NCI-H2227 (cell line): ENCODE measurements at regions not wholly inside any gene's neighbourhood (a gene's known extent, or its start where the extent isn't known, plus 50 kb on each side); places are given as distances from the start of the nearest gene placed in this dataset.
"Not testable (repeated sequence)": the region's sequence is repeated elsewhere in the genome, so short reads cannot be mapped to it uniquely, and the experiment has no call there.

Experiments used
- DNase-seq: peaks from one replicate; lab custom pipeline; 2025; ENCODE audit not compliant: unreplicated experiment; lab: John Stamatoyannopoulos, UW

DNA sequence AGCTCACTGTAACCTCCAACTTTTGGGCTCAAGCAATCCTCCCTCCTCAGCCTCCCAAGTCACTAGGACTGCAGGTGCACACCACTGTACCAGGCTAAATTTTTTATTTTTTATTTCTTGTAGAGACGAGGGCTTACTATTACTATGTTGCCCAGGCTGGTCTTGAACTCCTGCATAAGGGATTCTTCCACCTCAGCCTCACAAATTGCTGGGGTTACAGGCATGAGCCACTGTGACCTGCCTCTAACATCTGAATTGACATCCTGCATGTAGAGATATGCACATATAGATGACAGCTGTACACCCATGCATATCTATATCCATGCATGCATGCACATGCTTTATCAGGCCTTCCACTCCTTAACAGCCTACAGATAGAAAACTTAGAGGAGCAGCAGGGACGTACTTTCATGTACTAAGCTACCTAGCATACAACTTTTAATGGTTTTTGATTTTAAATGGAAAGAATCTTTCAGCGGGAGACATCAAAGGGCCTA is 740.9 kb upstream of the TPTE start:
- no peak for DNase-seq

DNA sequence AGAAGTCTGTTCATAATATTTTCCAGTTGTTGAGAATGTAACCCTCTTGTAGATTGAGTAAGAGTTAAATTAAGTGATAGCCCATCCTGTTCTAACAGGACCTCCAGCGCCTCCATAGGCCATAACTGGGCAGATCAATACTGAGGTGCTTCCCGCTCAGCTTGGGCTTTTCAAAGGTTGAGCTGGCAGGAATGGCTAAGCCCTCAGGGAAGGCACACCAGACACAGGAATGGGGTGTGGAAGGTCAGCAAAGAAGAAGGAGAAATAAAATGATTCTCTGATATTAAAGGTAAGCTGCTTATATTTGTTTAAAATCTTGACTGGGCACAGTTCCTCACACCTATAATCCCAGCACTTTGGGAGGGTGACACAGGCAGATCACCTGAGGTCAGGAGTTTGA is 737.8 kb upstream of the TPTE start:
- DNase-seq: not testable (repeated sequence)

DNA sequence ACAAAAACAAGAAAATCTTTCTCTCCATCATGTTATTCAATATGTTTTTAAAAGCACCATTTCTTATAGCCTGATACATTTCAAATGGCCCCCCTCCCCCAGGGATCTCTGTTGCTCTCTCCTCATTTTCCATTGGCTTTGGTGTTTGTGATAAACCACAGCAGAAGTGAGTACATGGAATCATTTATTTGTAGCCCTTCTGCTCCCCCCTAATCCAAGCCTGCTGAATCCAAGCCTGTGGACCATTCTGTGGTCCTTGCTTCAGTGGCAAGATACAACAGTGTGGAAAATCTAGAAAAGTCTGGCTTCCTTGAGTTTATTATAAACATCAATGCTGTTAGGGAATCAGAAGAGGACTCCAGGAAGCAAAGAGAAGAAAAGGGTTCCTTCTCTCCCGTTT is 737.2 kb upstream of the TPTE start:
- DNase-seq: not testable (repeated sequence)

DNA sequence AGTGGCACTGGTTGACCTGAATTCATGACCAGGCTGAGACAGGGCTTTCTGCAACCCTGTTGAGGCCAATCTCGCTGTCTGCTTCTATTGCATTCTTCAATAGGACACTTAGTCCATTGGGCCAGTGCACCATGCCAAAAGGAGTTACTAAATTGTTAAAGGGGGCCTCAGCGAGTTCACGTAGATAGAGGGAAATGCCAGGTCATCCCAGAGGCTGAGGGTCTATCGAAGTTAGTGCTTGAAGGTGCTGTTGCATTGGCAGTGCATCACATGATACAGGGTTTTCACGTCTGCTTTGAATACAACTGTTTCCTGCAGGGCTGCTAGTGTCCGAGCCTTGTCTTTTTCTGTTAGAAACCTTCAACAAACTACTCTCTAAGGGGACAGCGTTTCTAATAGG is 735.3 kb upstream of the TPTE start:
- DNase-seq: not testable (repeated sequence)

DNA sequence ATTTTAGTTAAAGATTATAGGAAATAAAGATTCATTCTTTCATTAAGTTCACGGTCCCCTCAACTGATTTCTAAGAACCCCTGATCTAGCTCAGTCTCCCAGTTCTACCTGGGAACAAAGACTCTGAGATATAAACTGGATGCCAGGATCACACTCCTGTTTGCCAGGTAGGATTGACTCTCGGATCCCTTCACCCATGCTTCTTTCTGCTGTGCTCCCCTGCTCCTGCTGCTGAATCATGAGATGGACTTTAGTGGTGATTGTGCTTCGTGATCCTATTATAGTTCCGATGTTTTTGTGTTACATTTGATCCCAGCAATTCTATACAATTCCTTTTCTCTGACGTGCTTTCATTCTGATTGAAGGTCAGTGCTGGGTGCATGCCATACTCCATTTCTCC is 733.1 kb upstream of the TPTE start:
- not testable (repeated sequence) for DNase-seq

DNA sequence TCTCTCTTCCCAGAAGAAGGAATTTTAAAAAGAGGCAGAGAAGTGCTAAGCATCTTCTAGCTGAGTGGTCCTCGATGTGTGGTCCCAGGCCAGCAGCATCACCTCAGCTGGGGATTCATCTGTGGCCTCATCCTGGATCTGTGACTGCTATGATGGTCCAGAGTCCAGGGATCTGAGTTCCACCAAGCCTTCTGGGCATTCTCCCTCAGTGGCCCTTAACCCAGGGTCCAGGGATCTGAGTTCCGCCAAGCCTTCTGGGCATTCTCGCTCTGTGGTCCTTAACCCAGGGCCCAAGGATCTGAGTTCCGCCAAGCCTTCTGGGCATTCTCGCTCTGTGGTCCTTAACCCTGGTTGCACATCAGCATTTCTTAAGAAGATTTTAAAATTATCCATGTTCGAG is 731.0 kb upstream of the TPTE start:
- not testable (repeated sequence) for DNase-seq

DNA sequence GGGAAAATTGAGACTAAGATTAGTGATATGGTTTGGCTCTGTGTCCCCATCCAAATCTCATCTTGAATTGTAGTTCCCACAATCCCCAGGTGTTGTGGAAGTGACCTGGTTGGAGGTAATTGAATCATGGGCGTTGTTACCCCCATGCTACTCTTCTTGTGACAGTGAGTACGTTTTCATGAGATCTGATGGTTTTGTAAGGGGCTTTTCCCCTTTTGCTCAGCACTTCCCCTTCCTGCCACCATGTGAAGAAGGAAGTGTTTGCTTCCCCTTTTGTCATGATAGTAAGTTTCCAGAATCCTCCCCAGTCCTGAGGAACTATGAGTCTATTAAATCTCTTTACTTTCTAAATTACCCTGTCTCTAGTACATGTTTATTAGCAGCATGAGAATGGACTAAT is 729.9 kb upstream of the TPTE start:
- not testable (repeated sequence) for DNase-seq

DNA sequence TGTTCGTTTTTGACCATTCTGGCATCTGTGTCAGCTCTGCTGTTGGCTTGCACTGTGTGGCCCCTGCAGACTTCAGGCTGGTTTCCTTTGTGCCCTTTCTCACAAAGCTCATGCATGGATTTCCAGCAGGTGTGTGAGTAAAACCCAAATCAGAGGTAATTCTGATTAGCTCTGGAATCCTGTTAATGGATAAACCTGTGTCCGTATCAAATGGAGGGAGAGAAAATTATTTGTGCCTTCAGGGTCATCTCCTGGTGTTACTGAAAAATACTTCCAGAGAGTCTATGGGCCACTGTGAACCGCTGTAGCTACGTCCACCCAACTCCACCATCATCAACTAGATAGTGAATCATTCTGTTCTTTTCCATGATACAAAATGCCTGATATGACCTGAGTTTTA is 726.1 kb upstream of the TPTE start:
- DNase-seq: not testable (repeated sequence)

DNA sequence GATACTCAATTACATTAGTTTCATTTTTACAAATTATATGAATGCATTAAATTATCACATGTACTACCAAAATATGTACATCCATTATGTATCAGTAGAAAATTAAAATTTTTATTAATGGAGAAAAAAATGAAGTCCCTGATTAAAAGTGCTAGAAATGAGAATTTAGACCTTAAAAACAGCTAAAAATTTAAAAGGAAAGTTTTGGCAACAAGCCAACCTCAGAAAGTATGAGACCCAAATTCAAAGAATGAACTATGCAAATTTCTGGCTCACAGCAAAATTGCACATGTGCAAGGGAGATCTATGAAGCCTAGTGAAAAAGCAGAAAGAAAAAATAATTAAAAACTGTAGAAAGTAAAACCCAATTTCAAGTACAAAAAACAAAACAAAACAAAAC is 725.1 kb upstream of the TPTE start:
- DNase-seq: not testable (repeated sequence)

DNA sequence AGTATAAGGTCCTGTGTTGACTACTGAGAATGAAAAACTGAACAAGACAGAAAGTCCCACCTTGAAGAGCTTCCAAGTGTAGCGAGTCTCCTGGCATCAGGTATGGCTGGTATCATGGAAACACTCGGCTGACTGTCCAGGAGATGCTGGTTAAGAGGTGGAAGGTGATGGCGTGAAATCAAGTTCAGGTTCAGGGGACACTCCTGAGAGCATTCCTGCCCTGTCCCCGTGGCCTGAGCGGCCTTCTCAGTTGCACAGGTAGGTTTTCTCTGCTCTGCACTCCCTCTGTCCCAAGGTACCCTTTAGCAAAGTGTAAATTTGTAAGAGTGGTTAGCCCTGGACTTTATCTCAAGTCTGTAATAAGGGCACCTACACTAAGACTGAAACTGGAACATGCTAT is 713.7 kb upstream of the TPTE start:
- DNase-seq: not testable (repeated sequence)

DNA sequence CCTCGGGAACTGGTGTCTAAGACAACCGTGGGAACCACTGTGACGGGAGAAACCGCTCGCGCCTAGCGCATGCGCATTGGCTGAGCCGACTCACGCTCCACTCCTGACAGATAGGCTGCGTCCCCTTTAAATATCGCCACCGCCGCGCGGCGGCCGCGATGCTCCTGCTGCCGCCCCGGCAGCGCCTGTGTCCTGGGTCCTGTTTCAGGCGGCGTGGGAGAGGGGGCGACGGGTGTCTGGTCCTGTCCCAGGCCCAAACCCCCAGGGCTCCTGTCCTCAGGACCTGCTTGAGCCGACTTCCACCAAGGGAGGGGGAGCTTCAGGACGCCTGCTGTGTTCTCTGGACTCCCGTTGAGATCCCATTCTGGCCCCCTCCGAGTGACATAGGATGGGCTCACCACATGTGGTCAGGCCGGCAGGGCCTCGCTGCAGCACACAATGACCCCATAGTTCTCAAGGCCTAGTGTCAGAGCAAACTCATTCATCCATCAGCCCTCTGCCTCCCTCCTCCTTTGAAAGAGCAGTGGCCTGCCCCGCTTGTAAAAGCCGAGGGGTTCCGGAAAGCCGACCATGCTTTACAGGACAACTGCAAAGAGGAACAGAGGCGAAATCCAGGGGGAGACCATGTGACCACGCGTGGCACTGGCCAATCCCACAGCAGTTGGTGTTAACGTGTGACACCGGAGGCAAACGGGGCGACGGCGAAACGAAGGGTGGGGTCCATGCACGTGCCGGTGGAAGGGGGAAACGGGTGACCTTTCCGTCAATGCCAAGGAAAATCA is 710.0 kb upstream of the TPTE start:
- not testable (repeated sequence) for DNase-seq

DNA sequence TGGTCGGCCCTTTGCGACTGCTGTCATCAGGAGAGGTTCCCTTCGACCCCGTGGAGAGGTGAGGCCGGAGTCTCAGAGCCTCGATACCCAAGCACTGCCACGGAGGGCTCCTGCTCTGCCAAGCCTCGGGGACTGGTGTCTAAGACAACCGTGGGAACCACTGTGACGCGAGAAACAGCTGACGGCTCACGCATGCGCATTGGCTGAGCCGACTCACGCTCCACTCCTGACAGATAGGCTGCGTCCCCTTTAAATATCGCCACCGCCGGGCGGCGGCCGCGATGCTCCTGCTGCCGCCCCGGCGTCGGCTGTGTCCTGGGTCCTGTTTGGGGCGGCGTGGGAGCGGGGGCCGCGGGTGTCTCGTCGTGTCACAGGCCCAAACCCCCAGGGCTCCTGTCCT is 708.9 kb upstream of the TPTE start:
- not testable (repeated sequence) for DNase-seq

DNA sequence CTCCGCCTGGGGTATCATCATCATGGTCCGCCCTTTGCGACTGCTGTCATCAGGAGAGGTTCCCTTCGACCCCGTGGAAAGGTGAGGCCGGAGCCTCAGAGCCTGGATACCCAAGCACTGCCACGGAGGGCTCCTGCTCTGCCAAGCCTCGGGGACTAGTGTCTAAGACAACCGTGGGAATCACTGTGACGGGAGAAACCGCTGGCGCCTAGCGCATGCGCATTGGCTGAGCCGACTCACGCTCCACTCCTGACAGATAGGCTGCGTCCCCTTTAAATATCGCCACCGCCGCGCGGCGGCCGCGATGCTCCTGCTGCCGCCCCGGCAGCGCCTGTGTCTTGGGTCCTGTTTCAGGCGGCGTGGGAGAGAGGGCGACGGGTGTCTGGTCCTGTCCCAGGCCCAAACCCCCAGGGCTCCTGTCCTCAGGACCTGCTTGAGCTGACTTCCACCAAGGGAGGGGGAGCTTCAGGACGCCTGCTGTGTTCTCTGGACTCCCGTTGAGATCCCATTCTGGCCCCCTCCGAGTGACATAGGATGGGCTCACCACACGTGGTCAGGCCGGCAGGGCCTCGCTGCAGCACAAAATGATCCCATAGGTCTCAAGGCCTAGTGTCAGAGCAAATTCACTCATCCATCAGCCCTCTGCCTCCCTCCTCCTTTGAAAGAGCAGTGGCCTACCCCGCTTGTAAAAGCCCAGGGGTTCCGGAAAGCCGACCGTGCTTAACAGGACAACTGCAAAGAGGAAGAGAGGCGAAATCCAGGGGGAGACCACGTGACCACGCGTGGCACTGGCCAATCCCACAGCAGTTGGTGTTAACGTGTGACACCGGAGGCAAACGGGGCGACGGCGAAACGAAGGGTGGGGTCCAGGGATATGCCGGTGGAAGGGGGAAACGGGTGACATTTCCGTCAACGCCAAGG is 707.2 kb upstream of the TPTE start:
- DNase-seq: not testable (repeated sequence)

DNA sequence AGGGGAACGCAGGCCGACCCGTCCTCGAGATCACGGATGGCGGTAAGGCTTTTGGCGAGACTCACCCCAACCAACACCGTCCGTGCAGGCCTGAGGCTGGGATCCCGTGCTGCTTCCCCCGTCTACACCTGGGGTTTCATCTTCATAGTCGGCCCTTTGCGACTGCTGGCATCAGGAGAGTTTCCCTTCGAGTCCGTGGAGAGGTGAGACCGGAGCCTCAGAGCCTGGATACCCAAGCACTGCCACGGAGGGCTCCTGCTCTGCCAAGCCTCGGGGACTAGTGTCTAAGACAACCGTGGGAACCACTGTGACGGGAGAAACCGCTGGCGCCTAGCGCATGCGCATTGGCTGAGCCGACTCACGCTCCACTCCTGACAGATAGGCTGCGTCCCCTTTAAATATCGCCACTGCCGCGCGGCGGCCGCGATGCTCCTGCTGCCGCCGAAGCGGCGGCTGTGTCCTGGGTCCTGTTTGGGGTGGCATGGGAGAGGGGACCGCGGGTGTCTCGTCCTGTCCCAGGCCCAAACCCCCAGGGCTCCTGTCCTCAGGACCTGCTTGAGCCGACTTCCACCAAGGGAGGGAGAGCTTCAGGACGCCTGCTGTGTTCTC is 706.1 kb upstream of the TPTE start:
- DNase-seq: not testable (repeated sequence)

DNA sequence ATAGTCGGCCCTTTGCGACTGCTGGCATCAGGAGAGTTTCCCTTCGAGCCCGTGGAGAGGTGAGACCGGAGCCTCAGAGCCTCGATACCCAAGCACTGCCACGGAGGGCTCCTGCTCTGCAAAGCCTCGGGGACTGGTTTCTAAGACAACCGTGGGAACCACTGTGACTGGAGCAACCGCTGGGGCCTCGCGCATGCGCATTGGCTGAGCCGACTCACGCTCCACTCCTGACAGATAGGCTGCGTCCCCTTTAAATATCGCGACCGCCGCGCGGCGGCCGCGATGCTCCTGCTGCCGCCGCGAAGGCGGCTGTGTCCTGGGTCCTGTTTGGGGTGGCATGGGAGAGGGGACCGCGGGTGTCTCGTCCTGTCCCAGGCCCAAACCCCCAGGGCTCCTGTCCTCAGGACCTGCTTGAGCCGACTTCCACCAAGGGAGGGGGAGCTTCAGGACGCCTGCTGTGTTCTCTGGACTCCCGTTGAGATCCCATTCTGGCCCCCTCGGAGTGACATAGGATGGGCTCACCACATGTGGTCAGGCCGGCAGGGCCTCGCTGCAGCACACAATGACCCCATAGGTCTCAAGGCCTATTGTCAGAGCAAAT is 704.5 kb upstream of the TPTE start:
- not testable (repeated sequence) for DNase-seq

DNA sequence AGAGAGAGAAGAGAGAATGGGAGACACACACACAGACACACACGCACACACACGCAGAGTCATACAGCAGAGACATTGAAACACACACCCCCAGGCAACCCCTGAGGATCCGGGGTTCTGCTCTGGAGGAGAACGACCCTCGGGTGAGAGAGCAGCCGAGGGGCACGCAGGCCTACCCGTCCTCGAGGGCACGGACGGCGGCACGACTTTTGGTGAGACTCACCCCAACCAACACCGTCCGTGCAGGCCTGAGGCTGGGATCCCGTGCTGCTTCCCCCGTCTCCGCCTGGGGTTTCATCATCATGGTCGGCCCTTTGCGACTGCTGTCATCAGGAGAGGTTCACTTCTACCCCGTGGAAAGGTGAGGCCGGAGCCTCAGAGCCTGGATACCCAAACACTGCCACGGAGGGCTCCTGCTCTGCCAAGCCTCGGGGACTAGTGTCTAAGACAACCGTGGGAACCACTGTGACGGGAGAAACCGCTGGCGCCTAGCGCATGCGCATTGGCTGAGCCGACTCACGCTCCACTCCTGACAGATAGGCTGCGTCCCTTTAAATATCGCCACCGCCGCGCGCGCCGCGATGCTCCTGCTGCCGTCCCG is 703.4 kb upstream of the TPTE start:
- DNase-seq: not testable (repeated sequence)

DNA sequence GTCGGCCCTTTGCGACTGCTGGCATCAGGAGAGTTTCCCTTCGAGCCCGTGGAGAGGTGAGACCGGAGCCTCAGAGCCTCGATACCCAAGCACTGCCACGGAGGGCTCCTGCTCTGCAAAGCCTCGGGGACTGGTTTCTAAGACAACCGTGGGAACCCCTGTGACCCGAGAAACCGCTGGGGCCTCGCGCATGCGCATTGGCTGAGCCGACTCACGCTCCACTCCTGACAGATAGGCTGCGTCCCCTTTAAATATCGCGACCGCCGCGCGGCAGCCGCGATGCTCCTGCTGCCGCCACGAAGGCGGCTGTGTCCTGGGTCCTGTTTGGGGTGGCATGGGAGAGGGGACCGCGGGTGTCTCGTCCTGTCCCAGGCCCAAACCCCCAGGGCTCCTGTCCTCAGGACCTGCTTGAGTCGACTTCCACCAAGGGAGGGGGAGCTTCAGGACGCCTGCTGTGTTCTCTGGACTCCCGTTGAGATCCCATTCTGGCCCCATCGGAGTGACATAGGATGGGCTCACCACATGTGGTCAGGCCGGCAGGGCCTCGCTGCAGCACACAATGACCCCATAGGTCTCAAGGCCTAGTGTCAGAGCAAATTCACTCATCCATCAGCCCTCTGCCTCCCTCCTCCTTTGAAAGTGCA is 701.7 kb upstream of the TPTE start:
- DNase-seq: not testable (repeated sequence)

DNA sequence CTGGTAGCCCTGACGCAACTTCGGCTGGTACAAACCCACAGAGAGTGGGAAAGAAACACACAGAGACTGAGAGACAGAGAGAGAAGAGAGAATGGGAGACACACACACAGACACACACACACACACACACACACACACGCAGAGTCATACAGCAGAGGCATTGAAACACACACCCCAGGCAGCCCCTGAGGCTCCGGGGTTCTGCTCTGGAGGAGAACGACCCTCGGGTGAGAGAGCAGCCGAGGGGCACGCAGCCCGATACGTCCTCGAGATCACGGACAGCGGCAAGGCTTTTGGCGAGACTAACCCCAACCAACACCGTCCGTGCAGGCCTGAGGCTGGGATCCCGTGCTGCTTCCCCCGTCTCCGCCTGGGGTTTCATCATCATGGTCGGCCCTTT is 700.8 kb upstream of the TPTE start:
- DNase-seq: not testable (repeated sequence)

DNA sequence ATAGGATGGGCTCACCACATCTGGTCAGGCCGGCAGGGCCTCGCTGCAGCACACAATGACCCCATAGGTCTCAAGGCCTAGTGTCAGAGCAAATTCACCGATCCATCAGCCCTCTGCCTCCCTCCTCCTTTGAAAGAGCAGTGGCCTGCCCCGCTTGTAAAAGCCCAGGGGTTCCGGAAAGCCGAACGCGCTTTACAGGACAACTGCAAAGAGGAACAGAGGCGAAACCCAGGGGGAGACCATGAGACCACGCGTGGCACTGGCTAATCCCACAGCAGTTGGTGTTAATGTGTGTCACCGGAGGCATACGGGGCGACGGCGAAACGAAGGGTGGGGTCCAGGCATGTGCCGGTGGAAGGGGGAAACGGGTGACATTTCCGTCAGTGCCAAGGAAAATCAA is 699.9 kb upstream of the TPTE start:
- not testable (repeated sequence) for DNase-seq
